ENCODE measurements at regions not wholly inside any gene's neighbourhood (a gene's known extent, or its start where the extent isn't known, plus 50 kb on each side); places are given as distances from the start of the nearest gene placed in this dataset.

GRCh38 chr3:95049841-95050240, 987.0 kb downstream of the NSUN3 start:
- in situ Hi-C loops (cut with HindIII; ENCODE audit: low sequenced_read_pairs), result no loop called here
- H3K4me3 ChIP-seq (ENCODE audit: low read depth, low read length), result no peak overlapping the region
- no peak for TF ChIP-seq CTCF (IDR thresholded peaks at IDR 0.05; ENCODE audit: low read depth, low read length, missing control alignments)
- no peak for DNase-seq (ENCODE audit: low read depth)

GRCh38 chr3:95055288-95055687, 992.4 kb downstream of the NSUN3 start:
- no peak for DNase-seq (ENCODE audit: low read depth)
- no peak for TF ChIP-seq CTCF (IDR thresholded peaks at IDR 0.05; ENCODE audit: low read depth, low read length, missing control alignments)
- in situ Hi-C loops (cut with HindIII; ENCODE audit: low sequenced_read_pairs), result no loop called here
- no peak overlapping the region for H3K4me3 ChIP-seq (ENCODE audit: low read depth, low read length)

GRCh38 chr3:95082191-95082590, 1019.3 kb downstream of the NSUN3 start:
- no peak for DNase-seq (ENCODE audit: low read depth)
- in situ Hi-C loops (cut with HindIII; ENCODE audit: low sequenced_read_pairs), result no loop called here
- TF ChIP-seq CTCF (IDR thresholded peaks at IDR 0.05; ENCODE audit: low read depth, low read length, missing control alignments), result no peak
- H3K4me3 ChIP-seq (ENCODE audit: low read depth, low read length), result no peak overlapping the region

- DNase-seq (ENCODE audit: low read depth), result no peak
- in situ Hi-C loops (cut with HindIII; ENCODE audit: low sequenced_read_pairs), result no loop called here
- TF ChIP-seq CTCF (IDR thresholded peaks at IDR 0.05; ENCODE audit: low read depth, low read length, missing control alignments), result no peak
- no peak overlapping the region for H3K4me3 ChIP-seq (ENCODE audit: low read depth, low read length)
These were observed 1021.9 kb downstream of the NSUN3 start for GRCh38 chr3:95084738-95085137.

GRCh38 chr3:95088464-95088863, 1025.6 kb downstream of the NSUN3 start:
- no peak overlapping the region for H3K4me3 ChIP-seq (ENCODE audit: low read depth, low read length)
- no peak for TF ChIP-seq CTCF (IDR thresholded peaks at IDR 0.05; ENCODE audit: low read depth, low read length, missing control alignments)
- in situ Hi-C loops (cut with HindIII; ENCODE audit: low sequenced_read_pairs), result no loop called here
- DNase-seq (ENCODE audit: low read depth), result no peak

GRCh38 chr3:95097493-95097892, 1034.6 kb downstream of the NSUN3 start:
- no peak overlapping the region for H3K4me3 ChIP-seq (ENCODE audit: low read depth, low read length)
- no peak for TF ChIP-seq CTCF (IDR thresholded peaks at IDR 0.05; ENCODE audit: low read depth, low read length, missing control alignments)
- no peak for DNase-seq (ENCODE audit: low read depth)
- in situ Hi-C loops (cut with HindIII; ENCODE audit: low sequenced_read_pairs), result no loop called here

- DNase-seq (ENCODE audit: low read depth), result no peak
- no peak for TF ChIP-seq CTCF (IDR thresholded peaks at IDR 0.05; ENCODE audit: low read depth, low read length, missing control alignments)
- no peak overlapping the region for H3K4me3 ChIP-seq (ENCODE audit: low read depth, low read length)
- in situ Hi-C loops (cut with HindIII; ENCODE audit: low sequenced_read_pairs), result no loop called here
These were observed 1058.1 kb downstream of the NSUN3 start for GRCh38 chr3:95120921-95121320.

Data from astrocyte of the cerebellum (primary cell).